ENCODE measurements at regions not wholly inside any gene's neighbourhood (a gene's known extent, or its start where the extent isn't known, plus 50 kb on each side); places are given as distances from the start of the nearest gene placed in this dataset.
A peak's percentile ranks its signal among the peaks of the same experiment; 100 is the strongest.

DNA sequence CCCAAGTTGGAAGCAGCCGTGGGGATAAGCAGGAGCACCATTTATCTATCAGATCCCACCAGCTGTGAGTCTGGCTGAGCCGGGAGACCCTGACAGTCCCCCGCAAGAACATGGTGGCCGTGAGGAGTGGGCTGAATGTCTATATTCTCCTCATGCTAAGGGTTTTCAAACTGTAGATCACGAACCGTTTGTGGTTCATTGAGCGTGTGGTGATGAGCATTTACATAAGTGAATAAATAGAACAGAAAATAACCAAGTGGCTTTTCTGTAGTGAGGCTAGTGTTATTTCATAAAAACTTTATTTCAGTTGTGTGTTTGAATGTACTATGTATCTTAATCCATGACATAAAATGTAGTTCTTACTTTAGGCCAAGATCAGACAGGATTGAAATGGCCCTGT is 190.2 kb upstream of the APCDD1 start:
- TF ChIP-seq, protein P1, sequence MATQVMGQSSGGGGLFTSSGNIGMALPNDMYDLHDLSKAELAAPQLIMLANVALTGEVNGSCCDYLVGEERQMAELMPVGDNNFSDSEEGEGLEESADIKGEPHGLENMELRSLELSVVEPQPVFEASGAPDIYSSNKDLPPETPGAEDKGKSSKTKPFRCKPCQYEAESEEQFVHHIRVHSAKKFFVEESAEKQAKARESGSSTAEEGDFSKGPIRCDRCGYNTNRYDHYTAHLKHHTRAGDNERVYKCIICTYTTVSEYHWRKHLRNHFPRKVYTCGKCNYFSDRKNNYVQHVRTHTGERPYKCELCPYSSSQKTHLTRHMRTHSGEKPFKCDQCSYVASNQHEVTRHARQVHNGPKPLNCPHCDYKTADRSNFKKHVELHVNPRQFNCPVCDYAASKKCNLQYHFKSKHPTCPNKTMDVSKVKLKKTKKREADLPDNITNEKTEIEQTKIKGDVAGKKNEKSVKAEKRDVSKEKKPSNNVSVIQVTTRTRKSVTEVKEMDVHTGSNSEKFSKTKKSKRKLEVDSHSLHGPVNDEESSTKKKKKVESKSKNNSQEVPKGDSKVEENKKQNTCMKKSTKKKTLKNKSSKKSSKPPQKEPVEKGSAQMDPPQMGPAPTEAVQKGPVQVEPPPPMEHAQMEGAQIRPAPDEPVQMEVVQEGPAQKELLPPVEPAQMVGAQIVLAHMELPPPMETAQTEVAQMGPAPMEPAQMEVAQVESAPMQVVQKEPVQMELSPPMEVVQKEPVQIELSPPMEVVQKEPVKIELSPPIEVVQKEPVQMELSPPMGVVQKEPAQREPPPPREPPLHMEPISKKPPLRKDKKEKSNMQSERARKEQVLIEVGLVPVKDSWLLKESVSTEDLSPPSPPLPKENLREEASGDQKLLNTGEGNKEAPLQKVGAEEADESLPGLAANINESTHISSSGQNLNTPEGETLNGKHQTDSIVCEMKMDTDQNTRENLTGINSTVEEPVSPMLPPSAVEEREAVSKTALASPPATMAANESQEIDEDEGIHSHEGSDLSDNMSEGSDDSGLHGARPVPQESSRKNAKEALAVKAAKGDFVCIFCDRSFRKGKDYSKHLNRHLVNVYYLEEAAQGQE (IDR thresholded peaks at IDR 0.05; ENCODE audit: insufficient replicate concordance, low read depth) = no peak
- TF ChIP-seq SPI1 (IDR thresholded peaks at IDR 0.05; ENCODE audit: borderline replicate concordance, low read depth) (no peak), POLR2AphosphoS5 (IDR thresholded peaks at IDR 0.05; ENCODE audit: low read depth) (no peak), GABPA (IDR thresholded peaks at IDR 0.05; ENCODE audit: low read depth) (no peak)
- TF ChIP-seq, protein P2, sequence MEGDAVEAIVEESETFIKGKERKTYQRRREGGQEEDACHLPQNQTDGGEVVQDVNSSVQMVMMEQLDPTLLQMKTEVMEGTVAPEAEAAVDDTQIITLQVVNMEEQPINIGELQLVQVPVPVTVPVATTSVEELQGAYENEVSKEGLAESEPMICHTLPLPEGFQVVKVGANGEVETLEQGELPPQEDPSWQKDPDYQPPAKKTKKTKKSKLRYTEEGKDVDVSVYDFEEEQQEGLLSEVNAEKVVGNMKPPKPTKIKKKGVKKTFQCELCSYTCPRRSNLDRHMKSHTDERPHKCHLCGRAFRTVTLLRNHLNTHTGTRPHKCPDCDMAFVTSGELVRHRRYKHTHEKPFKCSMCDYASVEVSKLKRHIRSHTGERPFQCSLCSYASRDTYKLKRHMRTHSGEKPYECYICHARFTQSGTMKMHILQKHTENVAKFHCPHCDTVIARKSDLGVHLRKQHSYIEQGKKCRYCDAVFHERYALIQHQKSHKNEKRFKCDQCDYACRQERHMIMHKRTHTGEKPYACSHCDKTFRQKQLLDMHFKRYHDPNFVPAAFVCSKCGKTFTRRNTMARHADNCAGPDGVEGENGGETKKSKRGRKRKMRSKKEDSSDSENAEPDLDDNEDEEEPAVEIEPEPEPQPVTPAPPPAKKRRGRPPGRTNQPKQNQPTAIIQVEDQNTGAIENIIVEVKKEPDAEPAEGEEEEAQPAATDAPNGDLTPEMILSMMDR (IDR thresholded peaks at IDR 0.05; ENCODE audit: insufficient read depth, low read length) = no peak
- no peak for DNase-seq (ENCODE audit: low read depth in 1 of 2, low spot score in 1 of 2)
- no peak overlapping the region for H3K4me3 ChIP-seq (replicated peaks; ENCODE audit: insufficient read depth, low read length)
- H3K27me3 ChIP-seq (ENCODE audit: insufficient read depth, poor library complexity, severe bottlenecking) = no peaks in the 10 kb centered on the region
- no peak overlapping the region for H3K27ac ChIP-seq (replicated peaks)

DNA sequence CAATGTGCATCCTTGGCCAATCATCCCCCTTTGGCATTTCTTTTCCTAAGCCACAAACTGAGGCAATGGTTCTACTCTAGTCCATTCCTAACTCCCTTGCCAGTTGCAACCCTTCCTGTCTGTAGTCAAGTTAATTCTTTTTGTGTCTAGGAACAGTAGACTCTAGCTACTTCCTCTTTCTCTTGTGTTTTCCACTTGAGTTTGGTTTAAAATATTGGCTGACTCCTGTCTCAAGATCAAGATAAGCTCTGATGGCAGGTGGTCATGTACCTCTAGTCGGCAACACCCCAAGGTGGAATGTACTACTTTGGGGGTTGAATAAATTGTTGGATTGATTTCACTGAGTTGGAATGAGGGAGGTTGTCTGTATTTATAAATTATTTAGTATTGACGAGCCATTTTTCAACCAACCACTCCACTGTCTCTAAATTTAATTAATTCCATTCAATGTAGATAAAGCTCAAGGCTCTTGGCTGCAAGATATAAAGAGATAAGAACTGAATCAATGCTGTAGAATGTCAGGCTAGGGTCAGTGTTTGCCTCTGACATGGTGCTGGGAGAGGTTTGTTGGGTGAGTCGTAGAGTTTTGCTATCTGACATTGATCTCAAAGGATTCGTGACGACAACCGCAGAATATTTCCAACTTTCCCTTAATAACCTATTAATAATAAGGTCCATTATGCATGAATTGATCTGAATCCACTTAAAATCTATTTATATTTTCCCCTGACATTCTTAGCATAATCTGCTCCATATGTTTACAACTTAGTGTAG is 188.7 kb upstream of the APCDD1 start:
- DNase-seq (ENCODE audit: low read depth in 1 of 2, low spot score in 1 of 2) = peak; percentile 50 to 61
- TF ChIP-seq, protein P2 (IDR thresholded peaks at IDR 0.05; ENCODE audit: insufficient read depth, low read length) = no peak
- TF ChIP-seq SPI1 (IDR thresholded peaks at IDR 0.05; ENCODE audit: borderline replicate concordance, low read depth) = peak; percentile 79

DNA sequence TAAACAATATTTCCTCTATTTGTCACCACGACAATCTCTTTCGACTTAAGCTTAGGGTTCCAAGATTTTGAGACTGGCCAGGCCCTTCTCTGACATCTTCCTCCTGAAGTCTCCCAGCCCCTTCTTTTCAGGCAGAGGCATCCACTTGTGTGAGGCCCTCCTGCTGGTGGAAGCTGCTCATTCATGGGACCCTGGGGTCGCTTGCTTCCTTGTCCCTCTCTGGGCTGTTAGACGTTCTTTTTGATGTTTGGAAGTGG is 188.2 kb upstream of the APCDD1 start:
- H3K27me3 ChIP-seq (ENCODE audit: insufficient read depth, poor library complexity, severe bottlenecking) = no peaks in the 10 kb centered on the region
- TF ChIP-seq, protein P1 (IDR thresholded peaks at IDR 0.05; ENCODE audit: insufficient replicate concordance, low read depth) = no peak
- TF ChIP-seq GABPA (IDR thresholded peaks at IDR 0.05; ENCODE audit: low read depth) (no peak), SPI1 (IDR thresholded peaks at IDR 0.05; ENCODE audit: borderline replicate concordance, low read depth) (no peak), POLR2AphosphoS5 (IDR thresholded peaks at IDR 0.05; ENCODE audit: low read depth) (no peak)
- TF ChIP-seq, protein P2 (IDR thresholded peaks at IDR 0.05; ENCODE audit: insufficient read depth, low read length) = no peak
- H3K4me3 ChIP-seq (replicated peaks; ENCODE audit: insufficient read depth, low read length) = no peak overlapping the region
- no peak overlapping the region for H3K27ac ChIP-seq (replicated peaks)
- DNase-seq (ENCODE audit: low read depth in 1 of 2, low spot score in 1 of 2) = no peak

More for the DNA sequence above, 188.7 kb upstream of the APCDD1 start:
- Histone ChIP-seq H3K27me3 (ENCODE audit: insufficient read depth, poor library complexity, severe bottlenecking) (no peaks in the 10 kb centered on the region), H3K4me3 (replicated peaks; ENCODE audit: insufficient read depth, low read length) (no peak overlapping the region), H3K27ac (replicated peaks) (no peak overlapping the region)

DNA sequence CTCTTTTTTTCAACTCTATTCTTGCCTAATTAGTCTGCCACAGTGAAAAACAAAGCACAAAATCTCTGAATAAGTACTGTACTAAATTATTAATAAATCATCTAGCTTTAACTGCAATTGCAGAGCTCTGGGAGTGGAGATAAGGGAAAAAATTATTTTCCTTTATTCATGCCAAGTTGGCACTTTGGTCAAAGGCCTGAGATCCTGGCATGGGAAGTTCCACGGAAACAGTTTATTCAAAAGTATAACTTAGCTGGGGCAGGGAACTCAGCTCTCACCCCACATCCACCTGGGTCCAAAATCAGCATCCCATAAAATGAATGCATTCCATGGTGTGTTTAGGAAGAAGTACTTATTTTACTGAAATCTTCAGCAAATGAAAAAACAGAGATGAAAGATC is 185.2 kb upstream of the APCDD1 start:
- Histone ChIP-seq H3K27ac (replicated peaks) (no peak overlapping the region), H3K27me3 (ENCODE audit: insufficient read depth, poor library complexity, severe bottlenecking) (no peaks in the 10 kb centered on the region), H3K4me3 (replicated peaks; ENCODE audit: insufficient read depth, low read length) (no peak overlapping the region)
- no peak for DNase-seq (ENCODE audit: low read depth in 1 of 2, low spot score in 1 of 2)
- TF ChIP-seq GABPA (IDR thresholded peaks at IDR 0.05; ENCODE audit: low read depth) = no peak
- no peak for TF ChIP-seq SPI1 (IDR thresholded peaks at IDR 0.05; ENCODE audit: borderline replicate concordance, low read depth)
- TF ChIP-seq, protein P1 (IDR thresholded peaks at IDR 0.05; ENCODE audit: insufficient replicate concordance, low read depth) = no peak
- TF ChIP-seq POLR2AphosphoS5 (IDR thresholded peaks at IDR 0.05; ENCODE audit: low read depth) = no peak
- TF ChIP-seq, protein P2 (IDR thresholded peaks at IDR 0.05; ENCODE audit: insufficient read depth, low read length) = no peak

Measured in HL-60 (cell line).